Brain microvascular endothelial cell (primary cell): ENCODE measurements at regions not wholly inside any gene's neighbourhood (a gene's known extent, or its start where the extent isn't known, plus 50 kb on each side); places are given as distances from the start of the nearest gene placed in this dataset.

Source experiments
- DNase-seq: peaks from one replicate; pipeline ENCODE4 v3.0.0-alpha.2; 2020
- H3K27ac ChIP-seq: fragments of 250-450 bp; sonication (Bioruptor Pico); 2 replicates; pipeline ENCODE4 v1.5.1; 2020; ENCODE audit warnings: mild to moderate bottlenecking, moderate library complexity
- H3K27me3 ChIP-seq: fragments of 250-450 bp; sonication (Bioruptor Pico); replicated peaks from 2 replicates; pipeline ENCODE4 v1.5.1; 2020; ENCODE audit warnings: mild to moderate bottlenecking
- H3K36me3 ChIP-seq: fragments of 250-450 bp; sonication (Bioruptor Pico); replicated peaks from 2 replicates; pipeline ENCODE4 v1.5.1; 2020; ENCODE audit warnings: mild to moderate bottlenecking
- H3K4me3 ChIP-seq: 2 replicates; pipeline ENCODE4 v1.5.1; 2011; ENCODE audit warnings: low read depth, mild to moderate bottlenecking, control low read depth, low read length, moderate library complexity
- CTCF ChIP-seq: IDR thresholded peaks from 2 replicates; pipeline ENCODE4 v1.5.1; 2011; ENCODE audit warnings: low read depth, mild to moderate bottlenecking, moderate library complexity, low read length, control low read depth, inconsistent platforms; ENCODE audit errors: missing control alignments
- in situ Hi-C: cut with HindIII; loops from 2 replicates; pipeline ENCODE4 v1.10.0; 2017; ENCODE audit warnings: low sequenced_read_pairs, low pct_ligation_motif_present

DNA sequence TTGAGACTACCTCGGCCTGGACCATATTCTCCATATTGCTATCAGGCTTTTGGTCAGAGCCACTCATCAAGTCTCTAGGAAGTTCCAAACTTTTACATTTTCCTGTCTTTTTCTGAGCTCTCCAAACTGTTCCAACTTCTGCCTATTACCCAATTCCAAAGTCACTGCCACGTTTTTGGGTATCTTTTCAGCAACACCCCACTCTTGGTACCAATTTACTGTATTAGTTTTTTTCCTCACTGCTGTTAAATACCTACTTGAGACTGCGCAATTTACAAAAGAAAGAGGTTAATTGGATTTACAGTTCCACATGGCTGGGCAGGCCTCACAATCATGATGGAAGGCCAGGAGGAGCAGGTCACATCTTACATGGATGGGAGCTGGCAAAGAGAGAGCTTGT lies 507.8 kb upstream of the ZNF608 start:
- Histone ChIP-seq H3K36me3 (no peaks in the 10 kb centered on the region), H3K4me3 (no peak overlapping the region), H3K27ac (no peak overlapping the region), H3K27me3 (no peaks in the 10 kb centered on the region)
- DNase-seq: no peak
- in situ Hi-C loops: no loop called here
- TF ChIP-seq CTCF: no peak

- no peak overlapping the region for H3K4me3 ChIP-seq
- H3K36me3 ChIP-seq: no peaks in the 10 kb centered on the region
- no peak for DNase-seq
- H3K27me3 ChIP-seq: no peaks in the 10 kb centered on the region
- TF ChIP-seq CTCF: no peak
- in situ Hi-C loops: no loop called here
- no peak overlapping the region for H3K27ac ChIP-seq
Measured at GRCh38 chr5:125256296-125256695, 509.9 kb upstream of the ZNF608 start.

- Histone ChIP-seq H3K27ac (no peak overlapping the region), H3K36me3 (no peaks in the 10 kb centered on the region), H3K27me3 (no peaks in the 10 kb centered on the region), H3K4me3 (no peak overlapping the region)
- no peak for DNase-seq
- no peak for TF ChIP-seq CTCF
- in situ Hi-C loops: no loop called here
Measured at GRCh38 chr5:125257057-125257972, 510.9 kb upstream of the ZNF608 start.

DNA sequence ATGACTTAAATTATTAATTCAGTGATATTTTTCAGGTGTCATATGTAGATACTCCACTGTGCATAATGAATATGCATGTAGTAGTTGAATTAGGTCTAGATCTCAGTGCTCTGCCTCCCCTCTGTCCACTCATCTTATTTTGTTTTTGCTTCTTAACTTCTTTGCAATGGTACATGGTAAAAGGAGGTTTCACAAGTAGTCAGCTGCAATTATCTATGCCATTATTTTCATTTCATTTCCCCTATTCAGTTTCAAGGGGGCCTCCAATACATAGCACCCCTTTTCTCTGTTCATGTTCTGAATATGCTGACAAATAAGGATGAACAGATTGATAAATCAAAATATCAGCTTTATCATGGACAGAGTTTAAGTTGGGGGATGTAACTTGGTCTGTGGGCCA lies 511.6 kb upstream of the ZNF608 start:
- H3K36me3 ChIP-seq: no peaks in the 10 kb centered on the region
- no peak overlapping the region for H3K27ac ChIP-seq
- no peak for DNase-seq
- in situ Hi-C loops: no loop called here
- TF ChIP-seq CTCF: no peak
- H3K4me3 ChIP-seq: no peak overlapping the region
- H3K27me3 ChIP-seq: no peaks in the 10 kb centered on the region

DNA sequence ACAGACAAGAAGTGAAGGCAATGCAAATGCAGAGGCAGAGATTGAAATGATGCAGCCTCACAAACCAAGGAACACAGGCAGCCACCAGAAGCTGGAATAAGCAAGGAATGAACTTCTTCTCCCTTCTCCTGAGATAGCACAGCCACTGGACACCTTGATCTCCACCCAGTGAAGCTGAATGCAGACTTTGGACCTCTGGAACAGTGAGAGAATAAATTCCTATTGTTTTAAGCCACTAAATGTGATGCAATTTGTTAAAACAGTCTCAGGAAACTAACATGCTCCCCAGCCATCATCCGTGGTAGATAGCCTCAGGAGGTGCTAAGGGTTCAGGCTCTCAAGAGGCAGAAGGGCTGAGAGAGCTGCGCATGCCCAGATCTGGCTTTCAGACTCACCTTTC lies 512.2 kb upstream of the ZNF608 start:
- Histone ChIP-seq H3K27me3 (no peaks in the 10 kb centered on the region), H3K27ac (no peak overlapping the region), H3K36me3 (no peaks in the 10 kb centered on the region), H3K4me3 (no peak overlapping the region)
- no peak for TF ChIP-seq CTCF
- in situ Hi-C loops: no loop called here
- DNase-seq: no peak
